Urinary bladder (tissue), 3 donors: ENCODE measurements at regions not wholly inside any gene's neighbourhood (a gene's known extent, or its start where the extent isn't known, plus 50 kb on each side); places are given as distances from the start of the nearest gene placed in this dataset.

Experiments used
- DNase-seq: peaks from one replicate; pipeline ENCODE4 v3.0.0-alpha.2; 2015; ENCODE audit errors: extremely low spot score
- H3K27ac ChIP-seq: one replicate; pipeline ENCODE4 v1.5.1; 2013; ENCODE audit warnings: low read depth, mild to moderate bottlenecking, moderate library complexity
- H3K36me3 ChIP-seq: one replicate; pipeline ENCODE4 v1.6.1; 2013; ENCODE audit warnings: mild to moderate bottlenecking, moderate library complexity; ENCODE audit not compliant: insufficient read depth
- H3K4me1 ChIP-seq: one replicate; pipeline ENCODE4 v1.6.1; 2013; ENCODE audit warnings: mild to moderate bottlenecking, moderate library complexity; ENCODE audit not compliant: insufficient read depth
- H3K4me3 ChIP-seq: one replicate; pipeline ENCODE4 v1.5.1; 2013; ENCODE audit warnings: low read depth, low read length
- WGBS: extraction: QIAGEN DNeasy Blood & Tissue Kit; methylation state at CpG from one replicate; pipeline ENCODE4 v1.1.7; 2013; 5-methylcytosine and 5-hydroxymethylcytosine counted together
- donor health status: healthy with polysubstance abuse.
- donor health status: healthy.

DNA sequence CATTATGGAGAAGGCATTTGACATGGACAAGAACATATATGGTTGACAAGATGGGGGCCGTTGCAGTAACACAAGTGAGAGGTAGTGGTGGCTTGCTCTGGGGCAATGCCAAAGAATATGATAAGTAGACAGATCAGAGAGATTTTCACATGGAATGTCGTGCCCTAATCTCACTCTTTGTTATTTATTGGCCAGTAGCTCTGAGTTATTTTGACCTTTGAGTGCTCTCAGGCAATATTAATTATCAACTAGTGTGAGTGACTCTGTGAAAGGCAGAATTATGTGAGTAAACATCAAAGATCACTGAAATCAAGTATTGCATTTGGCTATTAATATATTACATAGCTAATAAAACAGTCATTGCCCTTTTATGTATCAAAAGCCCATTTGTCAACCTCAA, 164.9 kb upstream of the ADAMTS9 start:
- 72% methylated on average over 2 of the region's 2 CpGs for WGBS

GRCh38 chr3:64848822-64849221, 161.0 kb upstream of the ADAMTS9 start:
- no peak for DNase-seq
- no peak overlapping the region for H3K4me3 ChIP-seq
- no peak overlapping the region for H3K27ac ChIP-seq
- H3K4me1 ChIP-seq: no peaks in the 10 kb centered on the region
- 31% methylated on average over 4 of the region's 4 CpGs for WGBS
- H3K36me3 ChIP-seq: no peaks in the 10 kb centered on the region

More for the DNA sequence above, 164.9 kb upstream of the ADAMTS9 start:
- no peaks in the 10 kb centered on the region for H3K36me3 ChIP-seq
- no peak overlapping the region for H3K27ac ChIP-seq
- no peak for DNase-seq
- no peak overlapping the region for H3K4me3 ChIP-seq
- no peaks in the 10 kb centered on the region for H3K4me1 ChIP-seq

GRCh38 chr3:64848127-64848800, 160.5 kb upstream of the ADAMTS9 start:
- Histone ChIP-seq H3K36me3 (no peaks in the 10 kb centered on the region), H3K4me1 (no peaks in the 10 kb centered on the region), H3K27ac (no peak overlapping the region), H3K4me3 (no peak overlapping the region)
- WGBS: 81% methylated on average over 3 of the region's 3 CpGs
- no peak for DNase-seq

DNA sequence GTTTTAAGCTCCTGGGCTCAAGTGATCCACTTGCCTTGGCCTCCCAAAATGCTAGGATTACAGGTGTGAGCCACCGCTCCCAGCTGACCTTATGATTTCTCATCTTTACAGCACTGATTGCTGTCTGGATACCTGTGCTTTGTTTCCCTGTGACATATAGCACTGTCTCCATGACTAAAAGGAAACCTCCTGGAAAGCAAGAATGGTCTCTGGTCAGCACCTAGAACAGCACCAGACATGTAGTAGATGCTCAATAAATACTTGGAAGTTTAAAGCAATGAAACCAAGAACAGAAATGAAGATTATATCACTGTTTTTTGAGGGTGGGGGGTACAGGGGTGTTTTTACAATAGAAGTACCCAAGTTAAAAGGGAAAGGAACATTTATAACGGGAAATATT, 156.8 kb upstream of the ADAMTS9 start:
- DNase-seq: no peak
- 98% methylated on average over 2 of the region's 2 CpGs for WGBS
- no peaks in the 10 kb centered on the region for H3K36me3 ChIP-seq

DNA sequence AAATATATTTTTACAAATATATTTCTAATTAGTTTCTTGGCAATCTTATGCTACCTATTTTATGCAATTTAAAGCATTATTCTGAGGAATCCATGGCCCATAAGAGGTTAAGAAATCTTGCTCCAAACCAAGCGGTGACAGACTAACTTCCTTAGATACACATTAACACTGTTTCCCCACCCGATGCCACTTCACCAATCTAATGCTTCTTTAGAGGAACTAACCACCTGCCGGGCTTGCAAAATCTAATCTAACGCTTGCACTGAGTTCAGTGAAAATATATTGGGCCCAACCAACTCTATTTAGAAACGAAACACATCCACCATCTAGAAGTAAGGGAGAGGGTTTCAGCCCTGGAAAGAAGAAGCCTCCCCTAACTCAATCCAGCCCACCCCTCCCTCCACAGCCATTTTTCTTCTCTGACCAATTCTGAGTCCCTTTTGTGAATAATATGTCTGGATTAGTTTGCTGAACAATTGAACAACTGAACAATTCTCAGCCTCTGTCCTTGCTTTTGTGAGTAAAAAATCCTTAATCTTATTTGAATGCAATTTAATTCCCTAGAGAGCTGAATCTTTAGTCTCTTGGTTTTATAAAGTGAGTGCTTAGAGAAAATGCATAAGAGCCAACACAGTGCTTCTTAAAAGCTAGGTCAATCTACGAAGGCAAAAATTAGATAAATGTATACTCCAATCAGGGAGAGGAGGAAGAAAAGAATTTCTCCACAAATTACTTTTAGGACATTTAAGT, 150.4 kb upstream of the ADAMTS9 start:
- Histone ChIP-seq H3K36me3 (no peaks in the 10 kb centered on the region), H3K4me3 (no peak overlapping the region), H3K4me1 (no peaks in the 10 kb centered on the region), H3K27ac (no peak overlapping the region)
- no peak for DNase-seq
- 85% methylated on average over 6 of the region's 6 CpGs for WGBS

More for the DNA sequence above, 156.8 kb upstream of the ADAMTS9 start:
- no peak overlapping the region for H3K27ac ChIP-seq
- no peaks in the 10 kb centered on the region for H3K4me1 ChIP-seq
- no peak overlapping the region for H3K4me3 ChIP-seq

DNA sequence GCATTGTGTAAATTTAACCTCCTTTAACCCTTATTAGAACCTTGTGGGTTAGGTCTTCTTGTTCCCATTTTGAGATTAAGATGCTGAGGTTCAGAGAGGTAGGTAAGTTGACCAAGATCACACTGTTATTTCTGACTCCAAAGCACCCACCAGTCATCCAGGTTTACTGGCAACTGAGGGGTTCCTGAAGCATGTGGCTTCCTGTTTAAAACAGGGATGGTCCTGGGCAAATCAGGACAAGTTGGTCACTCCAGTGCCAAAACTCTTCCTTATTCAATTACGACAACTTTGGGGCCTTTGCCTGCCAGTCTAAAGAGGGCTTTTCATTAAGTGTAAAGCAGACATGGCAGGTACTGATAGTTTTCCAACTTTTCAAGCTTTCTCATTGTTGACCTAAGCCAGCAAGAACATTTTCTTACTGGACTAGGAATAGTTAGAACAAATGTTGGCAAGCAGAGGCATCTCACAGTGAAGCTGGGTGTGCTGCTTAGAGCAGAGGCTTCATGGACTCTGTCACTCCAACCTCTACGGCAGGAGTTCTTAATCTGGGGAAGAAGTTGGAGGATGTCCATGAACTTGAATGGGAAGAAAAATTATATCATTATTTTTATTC, 149.4 kb upstream of the ADAMTS9 start:
- no peaks in the 10 kb centered on the region for H3K4me1 ChIP-seq
- no peak overlapping the region for H3K27ac ChIP-seq
- DNase-seq: no peak
- H3K4me3 ChIP-seq: no peak overlapping the region
- no peaks in the 10 kb centered on the region for H3K36me3 ChIP-seq
- 56% methylated on average over 2 of the region's 2 CpGs for WGBS

DNA sequence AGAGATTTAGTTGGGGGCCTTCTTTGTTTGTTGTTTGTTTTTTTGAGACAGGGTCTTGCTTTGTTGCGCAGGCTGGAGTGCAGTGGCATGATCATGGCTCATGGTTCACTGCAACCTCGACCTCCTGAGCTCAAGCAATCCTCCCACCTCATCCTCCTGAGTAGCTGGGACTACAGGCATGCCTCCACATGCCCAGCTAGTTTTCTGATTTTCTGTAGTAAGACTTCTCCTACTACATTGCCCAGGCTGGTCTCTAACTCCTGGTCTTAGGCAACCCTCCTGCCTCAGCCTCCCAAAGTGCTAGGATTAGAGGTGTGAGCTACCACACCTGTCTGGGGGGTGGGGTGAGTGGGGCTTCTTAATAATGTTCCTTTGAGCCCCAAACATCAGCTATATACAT, 148.3 kb upstream of the ADAMTS9 start:
- no peak overlapping the region for H3K27ac ChIP-seq
- DNase-seq: no peak
- 91% methylated on average over 2 of the region's 2 CpGs for WGBS
- H3K4me3 ChIP-seq: no peak overlapping the region
- H3K4me1 ChIP-seq: no peaks in the 10 kb centered on the region
- H3K36me3 ChIP-seq: no peaks in the 10 kb centered on the region

- no peak for DNase-seq
- Histone ChIP-seq H3K27ac (no peak overlapping the region), H3K4me1 (no peaks in the 10 kb centered on the region), H3K4me3 (no peak overlapping the region), H3K36me3 (no peaks in the 10 kb centered on the region)
- 88% methylated on average over 5 of the region's 5 CpGs for WGBS
Observed at GRCh38 chr3:64832098-64832497, 144.3 kb upstream of the ADAMTS9 start.

DNA sequence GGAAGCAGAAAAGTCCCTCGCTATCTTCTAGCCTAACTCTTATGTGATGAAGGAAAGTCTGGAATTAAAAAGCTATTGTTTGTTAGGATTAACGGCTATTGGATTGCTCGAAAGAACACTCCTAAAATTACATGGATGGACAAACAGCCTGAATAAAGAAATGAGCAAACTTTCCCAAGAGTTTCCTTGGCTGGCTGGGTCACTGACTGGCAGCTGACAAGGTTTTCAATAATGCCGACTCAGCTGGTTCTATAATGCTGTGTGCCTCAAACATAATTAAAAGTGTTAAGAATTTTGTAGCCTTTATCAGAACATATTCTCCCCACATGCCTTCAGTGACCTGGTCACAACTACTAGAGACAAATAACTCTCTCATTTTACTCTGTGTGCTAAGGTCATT, 142.9 kb upstream of the ADAMTS9 start:
- Histone ChIP-seq H3K4me1 (no peaks in the 10 kb centered on the region), H3K4me3 (no peak overlapping the region), H3K36me3 (no peaks in the 10 kb centered on the region), H3K27ac (no peak overlapping the region)
- DNase-seq: no peak
- WGBS: 89% methylated on average over 4 of the region's 4 CpGs

GRCh38 chr3:64829331-64829730, 141.5 kb upstream of the ADAMTS9 start:
- H3K4me3 ChIP-seq: no peak overlapping the region
- H3K27ac ChIP-seq: no peak overlapping the region
- no peaks in the 10 kb centered on the region for H3K4me1 ChIP-seq
- H3K36me3 ChIP-seq: no peaks in the 10 kb centered on the region
- no peak for DNase-seq
- WGBS: 89% methylated on average over 3 of the region's 3 CpGs

DNA sequence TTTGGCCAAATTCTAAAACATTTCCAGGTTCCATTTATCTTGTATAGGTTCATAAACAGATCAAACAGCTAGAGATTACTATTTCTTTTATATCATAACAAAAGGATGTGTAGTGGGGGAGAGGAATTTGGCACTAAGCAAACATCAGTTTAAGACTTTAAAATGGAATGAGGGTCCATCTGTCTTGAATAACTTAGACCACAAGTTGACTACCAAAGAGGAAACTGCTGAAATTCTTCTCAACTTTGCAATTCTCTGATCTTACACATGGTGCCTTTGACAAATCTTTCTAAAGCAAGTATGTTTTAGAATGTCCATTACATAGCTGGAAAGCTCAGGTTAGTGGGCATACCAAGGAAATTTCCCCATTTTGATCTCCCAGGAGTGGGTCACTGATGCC, 140.5 kb upstream of the ADAMTS9 start:
- H3K4me3 ChIP-seq: no peak overlapping the region
- H3K27ac ChIP-seq: no peak overlapping the region
- no peak for DNase-seq
- H3K4me1 ChIP-seq: no peaks in the 10 kb centered on the region
- H3K36me3 ChIP-seq: no peaks in the 10 kb centered on the region

- no peaks in the 10 kb centered on the region for H3K36me3 ChIP-seq
- H3K27ac ChIP-seq: no peak overlapping the region
- DNase-seq: no peak
- no peak overlapping the region for H3K4me3 ChIP-seq
- H3K4me1 ChIP-seq: no peaks in the 10 kb centered on the region
- WGBS: 89% methylated on average over 2 of the region's 2 CpGs
Observed at GRCh38 chr3:64827431-64827830, 139.6 kb upstream of the ADAMTS9 start.

DNA sequence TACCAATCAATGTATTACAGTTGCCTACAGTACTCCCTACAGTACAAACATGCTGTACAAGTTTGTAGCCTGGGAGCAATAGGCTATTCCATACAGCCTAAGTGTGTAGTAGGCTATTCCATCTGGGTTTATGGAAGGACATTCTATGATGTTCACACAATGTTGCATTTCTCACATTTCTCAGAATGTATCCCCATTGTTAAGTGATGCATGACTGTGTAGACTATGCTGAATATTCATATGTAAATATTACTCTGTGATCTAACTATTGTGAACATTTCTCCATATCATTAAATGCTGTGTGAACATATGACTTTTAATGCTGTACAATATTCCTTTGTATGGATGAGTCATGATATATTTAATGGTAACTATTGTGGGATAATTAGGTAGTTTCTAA, 139.2 kb upstream of the ADAMTS9 start:
- Histone ChIP-seq H3K36me3 (no peaks in the 10 kb centered on the region), H3K4me1 (no peaks in the 10 kb centered on the region), H3K4me3 (no peak overlapping the region), H3K27ac (no peak overlapping the region)
- no peak for DNase-seq

DNA sequence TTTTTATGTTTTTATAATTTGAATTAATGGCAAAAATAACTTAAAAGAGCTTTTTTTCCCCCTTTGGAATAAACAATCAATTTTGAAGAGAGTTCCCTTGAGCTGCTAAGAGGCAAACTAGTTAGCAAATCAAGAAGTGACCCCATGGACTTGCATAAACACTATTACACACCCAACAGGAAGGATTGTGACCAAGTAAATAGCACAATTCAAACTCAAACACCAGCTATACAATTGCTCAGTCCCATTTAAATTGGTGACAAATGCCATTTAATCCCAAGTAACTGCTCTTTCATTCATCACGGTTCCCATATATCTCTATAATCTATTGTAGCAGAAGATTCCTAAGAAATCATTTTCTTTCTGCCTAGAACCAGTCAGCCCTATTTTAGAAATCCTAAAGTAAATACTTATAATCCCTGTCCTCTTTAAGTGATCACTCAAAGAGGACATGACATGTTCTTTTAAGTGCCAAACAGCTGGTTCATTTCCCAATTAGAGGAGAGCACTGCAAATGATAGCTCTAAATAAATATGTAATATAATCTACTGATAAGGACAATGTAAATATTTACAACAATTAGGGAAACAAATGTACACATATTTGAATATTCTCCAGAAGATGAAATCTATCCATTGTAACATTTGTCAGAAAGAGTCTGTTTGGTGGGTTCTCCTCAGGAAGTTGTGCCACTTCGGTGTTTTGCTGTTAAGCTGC, 137.8 kb upstream of the ADAMTS9 start:
- 62% methylated on average over 2 of the region's 2 CpGs for WGBS
- DNase-seq: no peak
- H3K4me1 ChIP-seq: no peaks in the 10 kb centered on the region
- H3K4me3 ChIP-seq: no peak overlapping the region
- no peaks in the 10 kb centered on the region for H3K36me3 ChIP-seq
- no peak overlapping the region for H3K27ac ChIP-seq
